ENCODE measurements at regions not wholly inside any gene's neighbourhood (a gene's known extent, or its start where the extent isn't known, plus 50 kb on each side); places are given as distances from the start of the nearest gene placed in this dataset.

- TF ChIP-seq ZFX (IDR thresholded peaks at IDR 0.05), result no peak
- no peak for TF ChIP-seq CEBPB (IDR thresholded peaks at IDR 0.05; ENCODE audit: low read depth)
- TF ChIP-seq, protein P1, sequence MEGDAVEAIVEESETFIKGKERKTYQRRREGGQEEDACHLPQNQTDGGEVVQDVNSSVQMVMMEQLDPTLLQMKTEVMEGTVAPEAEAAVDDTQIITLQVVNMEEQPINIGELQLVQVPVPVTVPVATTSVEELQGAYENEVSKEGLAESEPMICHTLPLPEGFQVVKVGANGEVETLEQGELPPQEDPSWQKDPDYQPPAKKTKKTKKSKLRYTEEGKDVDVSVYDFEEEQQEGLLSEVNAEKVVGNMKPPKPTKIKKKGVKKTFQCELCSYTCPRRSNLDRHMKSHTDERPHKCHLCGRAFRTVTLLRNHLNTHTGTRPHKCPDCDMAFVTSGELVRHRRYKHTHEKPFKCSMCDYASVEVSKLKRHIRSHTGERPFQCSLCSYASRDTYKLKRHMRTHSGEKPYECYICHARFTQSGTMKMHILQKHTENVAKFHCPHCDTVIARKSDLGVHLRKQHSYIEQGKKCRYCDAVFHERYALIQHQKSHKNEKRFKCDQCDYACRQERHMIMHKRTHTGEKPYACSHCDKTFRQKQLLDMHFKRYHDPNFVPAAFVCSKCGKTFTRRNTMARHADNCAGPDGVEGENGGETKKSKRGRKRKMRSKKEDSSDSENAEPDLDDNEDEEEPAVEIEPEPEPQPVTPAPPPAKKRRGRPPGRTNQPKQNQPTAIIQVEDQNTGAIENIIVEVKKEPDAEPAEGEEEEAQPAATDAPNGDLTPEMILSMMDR (IDR thresholded peaks at IDR 0.05 in 2 of 3, conservative IDR thresholded peaks at IDR 0.05 in 1 of 3; ENCODE audit: borderline replicate concordance in 1 of 3, insufficient read depth in 1 of 3, low read depth in 2 of 3, low read length in 2 of 3), result no peak
- TF ChIP-seq REST (IDR thresholded peaks at IDR 0.05; ENCODE audit: low read depth), result no peak
Measured at GRCh38 chr9:82467436-82467835, 478.9 kb downstream of the SPATA31D1 start.
